K562 (cell line): ENCODE measurements at regions not wholly inside any gene's neighbourhood (a gene's known extent, or its start where the extent isn't known, plus 50 kb on each side); places are given as distances from the start of the nearest gene placed in this dataset.

Source experiments
- ATAC-seq: fragments of 200-7000 bp; cut with Tn5 transposase; 3 replicates; pipeline ENCODE4 v1.9.1; 2020; ENCODE audit warnings: moderate library complexity
- BruUV-seq: library from RNA; stranded (reverse); fragments of 400-500 nt; replicated peaks from 2 replicates; lab custom pipeline; 2021; lab: Mats Ljungman, UMichigan
- CTCF ChIA-PET: fragments of 300-600 bp; formaldehyde crosslinking; extraction: SDS; loops from one replicate; lab custom pipeline; 2021; ENCODE audit warnings: low intra/inter-chr PET ratio; lab: Yijun Ruan, JAX
- POLR2A ChIA-PET: fragments of 300-600, 350-650 bp; sonication (Branson Sonifier 250); formaldehyde crosslinking; extraction: SDS; loops from one replicate; lab custom pipeline; 2021; ENCODE audit warnings: antibody characterized with exemption, inconsistent platforms; lab: Yijun Ruan, JAX
- DNase-seq, 4 experiments: peaks; one replicate each; pipeline versions ENCODE4 v3.0.0 to v3.0.0-alpha.2; 2011 to 2018; ENCODE audit warnings: low spot score in 3 of 4, mixed read lengths in 3 of 4; ENCODE audit errors: extremely low read depth in 1 of 4
- FAIRE-seq: peaks from 2 replicates; lab custom pipeline; 2011; peaks lifted over from hg19 to GRCh38; lab: Jason Lieb, UNC
- H2AFZ ChIP-seq: 2 replicates; pipeline ENCODE4 v1.6.0; 2011; ENCODE audit warnings: low read depth, low read length, control low read depth, inconsistent platforms
- H3K27ac ChIP-seq: fragments of 200-600 bp; 3 replicates; pipeline ENCODE4 v1.8.0; 2011; ENCODE audit warnings: low read depth, mild to moderate bottlenecking, control low read depth, inconsistent platforms, low read length, moderate library complexity, mixed read lengths; ENCODE audit errors: extremely low read depth
- H3K27me3 ChIP-seq, 2 experiments: fragments of 300-600 bp in 1 of 2; 2 replicates in 1 of 2; 3 replicates in 1 of 2; pipeline versions ENCODE4 v1.6.0 to v1.8.0; 2011; ENCODE audit warnings: inconsistent platforms in 2 of 2, low read length in 2 of 2, mild to moderate bottlenecking in 1 of 2, mixed read lengths in 1 of 2, moderate library complexity in 1 of 2; ENCODE audit not compliant: control insufficient read depth in 2 of 2, insufficient read depth in 2 of 2
- H3K36me3 ChIP-seq: fragments of 300-600 bp; 3 replicates; pipeline ENCODE4 v1.8.0; 2011; ENCODE audit warnings: mild to moderate bottlenecking, low read length, inconsistent platforms; ENCODE audit not compliant: control insufficient read depth, insufficient read depth
- H3K4me1 ChIP-seq, 2 experiments: fragments of 200-600 bp in 1 of 2; replicated peaks in 1 of 2; 2 replicates in 1 of 2; 3 replicates in 1 of 2; pipeline versions ENCODE4 v1.5.1 to v1.8.0; 2011; ENCODE audit warnings: inconsistent platforms in 2 of 2, low read length in 2 of 2, mild to moderate bottlenecking in 1 of 2, mixed read lengths in 1 of 2, moderate library complexity in 1 of 2; ENCODE audit not compliant: control insufficient read depth in 2 of 2, insufficient read depth in 2 of 2
- H3K4me2 ChIP-seq: 2 replicates; pipeline ENCODE4 v1.6.1; 2011; ENCODE audit warnings: low read length, control low read depth, inconsistent platforms, mixed read lengths; ENCODE audit not compliant: insufficient read depth
- H3K4me3 ChIP-seq: fragments of 200-600 bp; sonication (generic), shearing (Covaris generic); 2 replicates; pipeline ENCODE4 v1.5.1; 2016; ENCODE audit warnings: control low read depth, inconsistent platforms
- H3K79me2 ChIP-seq: fragments of 200-600 bp; 3 replicates; pipeline ENCODE4 v1.8.0; 2011; ENCODE audit warnings: low read length, inconsistent platforms; ENCODE audit not compliant: control insufficient read depth, insufficient read depth
- H3K9ac ChIP-seq, 2 experiments: 2 replicates each; pipeline versions ENCODE4 v1.6.0 to v1.6.1; 2011; ENCODE audit warnings: low read depth in 2 of 2, low read length in 2 of 2, control low read depth in 1 of 2, inconsistent platforms in 1 of 2, mild to moderate bottlenecking in 1 of 2, mixed read lengths in 1 of 2; ENCODE audit not compliant: insufficient read depth in 1 of 2
- H3K9me1 ChIP-seq: one replicate; pipeline ENCODE4 v1.6.0; 2011; ENCODE audit warnings: inconsistent platforms, mild to moderate bottlenecking, low read length, moderate library complexity; ENCODE audit not compliant: control insufficient read depth, insufficient read depth
- H3K9me3 ChIP-seq: replicated peaks from 2 replicates; pipeline ENCODE4 v1.5.1; 2011; ENCODE audit warnings: low read depth, low read length, inconsistent platforms; ENCODE audit not compliant: control insufficient read depth, insufficient read depth
- H4K20me1 ChIP-seq: replicated peaks from 2 replicates; pipeline ENCODE4 v1.6.1; 2011; ENCODE audit warnings: low read length, inconsistent platforms, mixed read lengths; ENCODE audit not compliant: control insufficient read depth, insufficient read depth
- CUX1 ChIP-seq: fragments of 200-800 bp; sonication (Bioruptor generic); IDR thresholded peaks from 2 replicates; pipeline ENCODE4 v1.6.1; 2016; ENCODE audit warnings: missing genetic modification characterization, missing compliant biosample characterization
- ELF2 ChIP-seq: fragments of 250-450 bp; sonication (Bioruptor Pico); IDR thresholded peaks from 2 replicates; pipeline ENCODE4 v1.5.0; 2021; ENCODE audit warnings: mild to moderate bottlenecking
- HEY1 ChIP-seq: fragments of 250-450 bp; sonication (Bioruptor Pico); IDR thresholded peaks from 2 replicates; pipeline ENCODE4 v1.5.0; 2020; ENCODE audit warnings: mild to moderate bottlenecking, moderate library complexity, borderline replicate concordance
- HOXB6 ChIP-seq: fragments of 250-450 bp; sonication (Bioruptor Pico); IDR thresholded peaks from 2 replicates; pipeline ENCODE4 v1.5.1; 2022; ENCODE audit warnings: mild to moderate bottlenecking, borderline replicate concordance
- MYC ChIP-seq, 2 experiments: fragments of 250-450 bp in 1 of 2; sonication (Bioruptor Pico) in 1 of 2; IDR thresholded peaks; 2 replicates each; pipeline versions ENCODE4 v1.5.1 to v1.6.1; 2012 to 2021; ENCODE audit warnings: low read depth in 2 of 2, borderline replicate concordance in 1 of 2, improper control_type of control experiment in 1 of 2, low read length in 1 of 2, mild to moderate bottlenecking in 1 of 2, moderate library complexity in 1 of 2
- RUNX1 ChIP-seq: sonication (generic); IDR thresholded peaks from 2 replicates; pipeline ENCODE4 v1.6.1; 2016; ENCODE audit warnings: antibody characterized with exemption, low read depth
- SMAD1 ChIP-seq: fragments of 150-350 bp; IDR thresholded peaks from 2 replicates; pipeline ENCODE4 v1.6.1; 2014; ENCODE audit warnings: low read length, low read depth; ENCODE audit not compliant: partially characterized antibody
- ZFP36 ChIP-seq: fragments of 150-350 bp; IDR thresholded peaks from 2 replicates; pipeline ENCODE4 v1.6.1; 2018; ENCODE audit warnings: low read length, low read depth; ENCODE audit not compliant: partially characterized antibody
- ZNF197 ChIP-seq: fragments of 200-800 bp; sonication (Bioruptor generic); IDR thresholded peaks from 2 replicates; pipeline ENCODE4 v1.6.1; 2016; ENCODE audit warnings: low read depth, missing genetic modification characterization, missing compliant biosample characterization
- WGBS: fragments of 100-300 bp; shearing (Covaris generic); methylation state at CpG from one replicate; pipeline ENCODE4 v1.1.6; 2016; ENCODE audit warnings: low coverage, mixed read lengths; ENCODE audit not compliant: insufficient coverage; ENCODE audit errors: missing lambda C conversion rate; 5-methylcytosine and 5-hydroxymethylcytosine counted together
- in situ Hi-C: fragments of 300-500 bp; cut with MboI; formaldehyde crosslinking; loops from 4 replicates; pipeline ENCODE4 v1.15.0; 2018; ENCODE audit warnings: inconsistent platforms, mixed read lengths
- intact Hi-C: fragments of 100-400 bp; cut with micrococcal nuclease; formaldehyde crosslinking; loops from 2 replicates; pipeline ENCODE4 v1.14.2; 2022
- TF ChIP-seq, protein P1 (sequence below): fragments of 250-450 bp; sonication (Bioruptor Pico); IDR thresholded peaks from 2 replicates; pipeline ENCODE4 v1.8.0; 2021; ENCODE audit warnings: moderate library complexity, mild to moderate bottlenecking, inconsistent platforms
- TF ChIP-seq, protein P2 (sequence below): fragments of 200-800 bp; sonication (Bioruptor generic); IDR thresholded peaks from 2 replicates; pipeline ENCODE4 v1.6.1; 2017; ENCODE audit warnings: missing genetic modification characterization, missing compliant biosample characterization
- TF ChIP-seq, protein P3 (sequence below): sonication (generic); formaldehyde crosslinking; IDR thresholded peaks from 2 replicates; pipeline ENCODE4 v1.8.1; 2022; ENCODE audit warnings: missing genetic modification reagents

- TF ChIP-seq CUX1 (no peak), ELF2 (CRISPR knock-in tag) (no peak), MYC (IDR thresholded peaks at IDR 0.05; ENCODE audit: low read depth, low read length) (no peak), MYC (CRISPR knock-in tag; IDR thresholded peaks at IDR 0.05; ENCODE audit: borderline replicate concordance, low read depth) (no peak)
- TF ChIP-seq, protein P1, sequence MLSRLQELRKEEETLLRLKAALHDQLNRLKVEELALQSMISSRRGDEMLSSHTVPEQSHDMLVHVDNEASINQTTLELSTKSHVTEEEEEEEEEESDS, result no peak
Observed at GRCh38 chr2:142294225-142294624, 163.4 kb upstream of the LRP1B start (continued).

DNA sequence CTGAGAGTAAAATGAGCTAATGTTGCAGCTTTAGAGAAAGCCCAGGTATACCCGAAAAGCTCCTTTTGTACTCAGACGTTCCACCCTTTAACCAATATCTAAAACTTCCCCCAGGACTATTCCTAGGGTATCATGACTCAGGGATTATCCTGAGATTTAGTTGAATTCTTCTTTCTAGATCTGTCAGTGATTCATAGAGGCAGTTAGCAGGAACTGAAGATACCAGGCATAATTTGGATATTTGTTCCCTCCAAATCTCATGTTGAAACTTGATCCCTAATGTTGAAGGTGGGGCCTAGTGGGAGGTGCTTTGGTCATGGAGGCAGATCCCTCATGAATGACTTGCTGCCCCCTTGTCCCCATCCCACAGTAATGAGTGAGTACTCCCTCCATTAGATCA, 161.2 kb upstream of the LRP1B start:
- Histone ChIP-seq H3K9me3 (no peaks in the 10 kb centered on the region), H4K20me1 (no peaks in the 10 kb centered on the region), H3K27me3 (no peaks in the 10 kb centered on the region), H3K9me1 (no peaks in the 10 kb centered on the region), H3K79me2 (no peaks in the 10 kb centered on the region), H3K4me3 (no peak overlapping the region), H3K9ac (no peak overlapping the region), H3K4me1 (no peaks in the 10 kb centered on the region), H3K36me3 (no peaks in the 10 kb centered on the region), H3K4me2 (no peak overlapping the region), H3K27ac (no peak overlapping the region), H2AFZ (no peak overlapping the region)
- FAIRE-seq (no peak), DNase-seq (no peak), ATAC-seq (no peak)
- POLR2A ChIA-PET, result no interaction called here
- 0% methylated on average over 2 of the region's 2 CpGs for WGBS
- no TSS peak for BruUV-seq
- CTCF ChIA-PET, result no interaction called here
- in situ Hi-C loops, result no loop called here
- intact Hi-C loops, result no loop called here
- TF ChIP-seq RUNX1 (no peak), ZNF197 (CRISPR knock-in tag) (no peak), ZFP36 (no peak), HEY1 (CRISPR knock-in tag) (no peak), SMAD1 (no peak), HOXB6 (CRISPR knock-in tag) (no peak)
- TF ChIP-seq, protein P2, sequence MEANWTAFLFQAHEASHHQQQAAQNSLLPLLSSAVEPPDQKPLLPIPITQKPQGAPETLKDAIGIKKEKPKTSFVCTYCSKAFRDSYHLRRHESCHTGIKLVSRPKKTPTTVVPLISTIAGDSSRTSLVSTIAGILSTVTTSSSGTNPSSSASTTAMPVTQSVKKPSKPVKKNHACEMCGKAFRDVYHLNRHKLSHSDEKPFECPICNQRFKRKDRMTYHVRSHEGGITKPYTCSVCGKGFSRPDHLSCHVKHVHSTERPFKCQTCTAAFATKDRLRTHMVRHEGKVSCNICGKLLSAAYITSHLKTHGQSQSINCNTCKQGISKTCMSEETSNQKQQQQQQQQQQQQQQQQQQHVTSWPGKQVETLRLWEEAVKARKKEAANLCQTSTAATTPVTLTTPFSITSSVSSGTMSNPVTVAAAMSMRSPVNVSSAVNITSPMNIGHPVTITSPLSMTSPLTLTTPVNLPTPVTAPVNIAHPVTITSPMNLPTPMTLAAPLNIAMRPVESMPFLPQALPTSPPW (CRISPR knock-in tag), result no peak
- TF ChIP-seq, protein P3, sequence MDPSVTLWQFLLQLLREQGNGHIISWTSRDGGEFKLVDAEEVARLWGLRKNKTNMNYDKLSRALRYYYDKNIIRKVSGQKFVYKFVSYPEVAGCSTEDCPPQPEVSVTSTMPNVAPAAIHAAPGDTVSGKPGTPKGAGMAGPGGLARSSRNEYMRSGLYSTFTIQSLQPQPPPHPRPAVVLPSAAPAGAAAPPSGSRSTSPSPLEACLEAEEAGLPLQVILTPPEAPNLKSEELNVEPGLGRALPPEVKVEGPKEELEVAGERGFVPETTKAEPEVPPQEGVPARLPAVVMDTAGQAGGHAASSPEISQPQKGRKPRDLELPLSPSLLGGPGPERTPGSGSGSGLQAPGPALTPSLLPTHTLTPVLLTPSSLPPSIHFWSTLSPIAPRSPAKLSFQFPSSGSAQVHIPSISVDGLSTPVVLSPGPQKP (CRISPR knock-in tag), result no peak
